T-cell (primary cell): ENCODE measurements at regions not wholly inside any gene's neighbourhood (a gene's known extent, or its start where the extent isn't known, plus 50 kb on each side); places are given as distances from the start of the nearest gene placed in this dataset.

ENCODE experiments used
- ATAC-seq, 4 experiments: fragments of 200-7000 bp in 3 of 4; fragments of 150-1000 bp in 1 of 4; cut with Tn5 transposase; replicated peaks in 1 of 4; 1 replicate in 3 of 4; 2 replicates in 1 of 4; pipeline ENCODE4 v1.10.0; 2021; ENCODE audit warnings: moderate library complexity in 3 of 4, mild to moderate bottlenecking in 2 of 4, moderate number of reproducible peaks in 1 of 4
- CTCF ChIA-PET, 2 donors: fragments of 300-600 bp; sonication (Branson Sonifier 250); formaldehyde crosslinking; loops; one replicate each; lab custom pipeline; 2022; ENCODE audit warnings: antibody characterized with exemption in 2 of 2; lab: Charles Lee
- POLR2A ChIA-PET, 2 donors: fragments of 300-600 bp; sonication (Branson Sonifier 250); formaldehyde crosslinking; loops; one replicate each; lab custom pipeline; 2022; ENCODE audit warnings: antibody characterized with exemption in 2 of 2; lab: Charles Lee
- DNase-seq, 35 experiments: peaks; one replicate each; pipeline versions ENCODE4 v3.0.0 to v3.0.0-alpha.2; 2013 to 2023
- H3K27ac ChIP-seq: one replicate; pipeline ENCODE4 v1.5.1; 2013; ENCODE audit warnings: low read length
- H3K27me3 ChIP-seq, 2 experiments: replicated peaks in 1 of 2; 1 replicate in 1 of 2; 2 replicates in 1 of 2; pipeline versions ENCODE4 v1.6.1 to v1.7.0; 2013; ENCODE audit warnings: low read length in 1 of 2, mixed read lengths in 1 of 2; ENCODE audit not compliant: control insufficient read depth in 2 of 2, insufficient read depth in 2 of 2; ENCODE audit errors: extremely low read depth in 1 of 2
- H3K36me3 ChIP-seq, 2 donors: 1 replicate in 1 of 2; 2 replicates in 1 of 2; pipeline versions ENCODE4 v1.6.1 to v1.7.0; 2013; ENCODE audit warnings: low read length in 1 of 2; ENCODE audit not compliant: control insufficient read depth in 2 of 2, insufficient read depth in 1 of 2; ENCODE audit errors: extremely low read depth in 1 of 2
- H3K4me1 ChIP-seq, 2 experiments: 1 replicate in 1 of 2; 2 replicates in 1 of 2; pipeline versions ENCODE4 v1.6.1 to v1.7.0; 2013; ENCODE audit warnings: low read length in 2 of 2, mixed read lengths in 1 of 2; ENCODE audit not compliant: insufficient read depth in 2 of 2, control insufficient read depth in 1 of 2; ENCODE audit errors: extremely low read depth in 1 of 2
- H3K4me3 ChIP-seq, 2 donors: 1 replicate in 1 of 2; 2 replicates in 1 of 2; pipeline versions ENCODE4 v1.5.1 to v1.7.0; 2013; ENCODE audit warnings: mild to moderate bottlenecking in 2 of 2, low read length in 1 of 2, moderate library complexity in 1 of 2; ENCODE audit not compliant: control insufficient read depth in 1 of 2; ENCODE audit errors: extremely low read depth in 1 of 2
- H3K9me3 ChIP-seq: 2 replicates; pipeline ENCODE4 v1.7.0; 2013
- H3K27ac Mint-ChIP-seq, 2 donors: one replicate each; pipeline ENCODE4 v1.8.0; 2020 to 2021; ENCODE audit warnings: mild to moderate bottlenecking in 2 of 2, mixed read lengths in 2 of 2
- H3K27me3 Mint-ChIP-seq, 2 donors: one replicate each; pipeline ENCODE4 v1.8.0; 2021 to 2022; ENCODE audit warnings: mixed read lengths in 2 of 2
- H3K36me3 Mint-ChIP-seq: one replicate; pipeline ENCODE4 v1.8.0; 2021; ENCODE audit warnings: mixed read lengths
- H3K4me1 Mint-ChIP-seq, 3 donors: one replicate each; pipeline ENCODE4 v1.8.0; 2020 to 2022; ENCODE audit warnings: mixed read lengths in 3 of 3, mild to moderate bottlenecking in 1 of 3
- H3K4me3 Mint-ChIP-seq, 3 donors: one replicate each; pipeline ENCODE4 v1.8.0; 2020 to 2022; ENCODE audit warnings: mild to moderate bottlenecking in 3 of 3, mixed read lengths in 3 of 3, moderate library complexity in 3 of 3
- H3K9me3 Mint-ChIP-seq, 3 donors: one replicate each; pipeline ENCODE4 v1.8.0; 2020 to 2022; ENCODE audit warnings: mixed read lengths in 3 of 3
- WGBS: methylation state at CpG from one replicate; pipeline ENCODE4 v1.1.5; 2013; ENCODE audit warnings: missing lambda C conversion rate; ENCODE audit not compliant: insufficient coverage; 5-methylcytosine and 5-hydroxymethylcytosine counted together

- H3K4me1 Mint-ChIP-seq, result peaks cover 0 to 3% (median 0%) of the 10 kb centered on the region in 3 donors
- Histone ChIP-seq H3K9me3 (no peaks in the 10 kb centered on the region), H3K4me3 (no peak overlapping the region), H3K27me3 (no peaks in the 10 kb centered on the region), H3K4me1 (no peaks in the 10 kb centered on the region), H3K36me3 (no peaks in the 10 kb centered on the region), H3K27ac (no peak overlapping the region)
- ChIA-PET POLR2A (interaction anchor here in 1 of 2 donors (0.6 kb wide), 1 partner anchor 74 kb away, joined by 3 read pairs; no protein-coding TSS in a partner anchor), CTCF (interaction anchor here (0.6 to 1.0 kb wide), 2 partner anchors 63 to 105 kb away, joined by 3 read pairs; no protein-coding TSS in a partner anchor)
- no peak overlapping the region for H3K27ac Mint-ChIP-seq
- H3K4me3 Mint-ChIP-seq, result no peak overlapping the region
- WGBS, result 100% methylated on average over 1 of the region's 6 CpGs
- ATAC-seq (no peak), DNase-seq (no peak)
- H3K9me3 Mint-ChIP-seq, result no peaks in the 10 kb centered on the region
- peaks cover 2 to 11% of the 10 kb centered on the region in 2 donors for H3K27me3 Mint-ChIP-seq
- no peaks in the 10 kb centered on the region for H3K36me3 Mint-ChIP-seq
Observed at GRCh38 chr6:137729866-137730629, 137.0 kb upstream of the TNFAIP3 start.

DNA sequence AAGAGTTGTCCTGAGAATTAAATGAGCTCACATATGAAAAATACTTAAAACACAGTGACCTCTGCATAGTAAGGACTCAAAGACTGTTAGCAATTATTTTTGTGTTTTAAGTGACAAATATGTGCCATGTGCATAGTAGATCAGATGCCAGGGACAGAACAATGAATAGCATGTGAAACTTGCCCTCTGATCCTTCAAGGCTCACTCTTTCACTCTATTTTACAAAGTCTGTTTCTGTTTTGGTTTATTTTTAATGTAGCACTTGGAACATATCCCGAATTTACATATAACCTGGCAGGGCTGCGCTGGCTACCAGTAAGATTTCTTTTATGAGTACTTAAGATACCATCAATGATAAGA, 135.5 kb upstream of the TNFAIP3 start:
- Histone ChIP-seq H3K36me3 (no peaks in the 10 kb centered on the region), H3K4me3 (no peak overlapping the region), H3K27me3 (no peaks in the 10 kb centered on the region), H3K9me3 (no peaks in the 10 kb centered on the region), H3K4me1 (peaks cover 5 to 8% of the 10 kb centered on the region in 2 experiments), H3K27ac (no peak overlapping the region)
- no CpG with 5 or more reads among the region's 2 CpGs for WGBS
- H3K27me3 Mint-ChIP-seq, result peaks cover 2 to 11% of the 10 kb centered on the region in 2 donors
- no peak overlapping the region for H3K4me3 Mint-ChIP-seq
- ATAC-seq (no peak), DNase-seq (no peak)
- peaks cover 9 to 16% (median 11%) of the 10 kb centered on the region in 3 donors for H3K4me1 Mint-ChIP-seq
- H3K36me3 Mint-ChIP-seq, result no peaks in the 10 kb centered on the region
- no peaks in the 10 kb centered on the region for H3K9me3 Mint-ChIP-seq
- ChIA-PET CTCF (no interaction called here), POLR2A (interaction anchor here in 1 of 2 donors (0.6 kb wide), 1 partner anchor 1449 kb away, joined by 14 read pairs; no protein-coding TSS in a partner anchor)
- no peak overlapping the region for H3K27ac Mint-ChIP-seq

DNA sequence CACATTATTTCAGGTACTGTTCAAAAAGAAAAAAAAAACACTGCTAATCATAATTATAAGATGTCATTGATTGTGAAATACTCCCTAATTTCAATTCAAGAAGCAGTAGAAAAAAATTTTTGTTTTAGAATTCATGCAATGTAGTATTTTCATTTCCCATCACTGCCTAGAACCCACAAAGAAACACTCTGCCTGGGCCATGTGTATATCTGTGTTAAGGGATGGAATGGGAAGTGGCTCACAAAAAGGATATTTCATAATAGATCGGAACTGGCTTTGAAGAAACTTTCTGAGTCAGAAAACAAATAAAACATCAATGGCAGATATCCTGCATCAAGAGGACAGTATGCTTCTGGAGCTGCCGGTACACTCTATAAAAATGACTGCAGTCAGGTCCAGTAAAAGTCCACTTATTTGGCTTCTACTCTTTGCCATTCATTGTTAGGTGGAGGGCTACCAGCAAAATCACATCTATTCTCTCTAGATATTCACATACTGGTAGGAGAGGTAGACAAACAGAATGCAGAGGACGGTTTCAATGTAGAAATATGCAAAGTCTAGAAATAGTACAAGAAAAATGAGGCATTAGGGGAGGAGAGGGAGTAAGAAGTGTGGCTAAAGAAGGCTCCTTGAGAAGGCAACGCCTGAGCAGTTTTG, 135.0 kb upstream of the TNFAIP3 start:
- H3K4me3 Mint-ChIP-seq, result no peak overlapping the region
- H3K27me3 Mint-ChIP-seq, result peaks cover 2 to 10% of the 10 kb centered on the region in 2 donors
- DNase-seq (no peak), ATAC-seq (no peak)
- peaks cover 10 to 19% (median 14%) of the 10 kb centered on the region in 3 donors for H3K4me1 Mint-ChIP-seq
- POLR2A ChIA-PET, result interaction anchor here in 1 of 2 donors (0.6 kb wide), 1 partner anchor 1449 kb away, joined by 14 read pairs; no protein-coding TSS in a partner anchor
- no peaks in the 10 kb centered on the region for H3K36me3 Mint-ChIP-seq
- CTCF ChIA-PET, result no interaction called here
- H3K9me3 ChIP-seq, result no peaks in the 10 kb centered on the region
- H3K4me1 ChIP-seq, result peaks cover 7 to 9% of the 10 kb centered on the region in 2 experiments
- no peak overlapping the region for H3K27ac ChIP-seq
- H3K36me3 ChIP-seq, result no peaks in the 10 kb centered on the region
- 95% methylated on average over 3 of the region's 4 CpGs for WGBS
- no peaks in the 10 kb centered on the region for H3K27me3 ChIP-seq
- no peak overlapping the region for H3K4me3 ChIP-seq
- H3K9me3 Mint-ChIP-seq, result no peaks in the 10 kb centered on the region
- H3K27ac Mint-ChIP-seq, result no peak overlapping the region

GRCh38 chr6:137733372-137733771, 133.7 kb upstream of the TNFAIP3 start:
- POLR2A ChIA-PET, result interaction anchor here in 1 of 2 donors (0.7 kb wide), 1 partner anchor 65 kb away, joined by 5 read pairs; no protein-coding TSS in a partner anchor

GRCh38 chr6:137734005-137734874, 132.8 kb upstream of the TNFAIP3 start:
- DNase-seq (no peak), ATAC-seq (no peak)
- Mint-ChIP-seq H3K27me3 (no peaks in the 10 kb centered on the region), H3K27ac (no peak overlapping the region), H3K4me3 (no peak overlapping the region), H3K9me3 (no peaks in the 10 kb centered on the region), H3K36me3 (no peaks in the 10 kb centered on the region), H3K4me1 (peaks cover 10 to 29% (median 23%) of the 10 kb centered on the region in 3 donors)
- no peaks in the 10 kb centered on the region for H3K9me3 ChIP-seq
- no peaks in the 10 kb centered on the region for H3K27me3 ChIP-seq
- 100% methylated on average over 2 of the region's 6 CpGs for WGBS
- H3K4me3 ChIP-seq, result no peak overlapping the region
- peaks cover 7 to 9% of the 10 kb centered on the region in 2 experiments for H3K4me1 ChIP-seq
- no peaks in the 10 kb centered on the region for H3K36me3 ChIP-seq
- H3K27ac ChIP-seq, result no peak overlapping the region
- POLR2A ChIA-PET, result interaction anchor here in 1 of 2 donors (0.5 to 1.0 kb wide), 4 partner anchors 64 to 244 kb away, joined by 3 to 5 read pairs (median 4); no protein-coding TSS in a partner anchor
- CTCF ChIA-PET, result no interaction called here

More at GRCh38 chr6:137733372-137733771, 133.7 kb upstream of the TNFAIP3 start:
- H3K36me3 ChIP-seq, result no peaks in the 10 kb centered on the region
- no CpG with 5 or more reads among the region's 2 CpGs for WGBS
- Mint-ChIP-seq H3K4me1 (peaks cover 10 to 29% (median 23%) of the 10 kb centered on the region in 3 donors), H3K36me3 (no peaks in the 10 kb centered on the region), H3K27ac (no peak overlapping the region), H3K9me3 (no peaks in the 10 kb centered on the region), H3K27me3 (no peaks in the 10 kb centered on the region), H3K4me3 (no peak overlapping the region)
- CTCF ChIA-PET, result interaction anchor here in 1 of 2 donors (0.7 kb wide), 1 partner anchor 410 kb away, joined by 3 read pairs; no protein-coding TSS in a partner anchor
- H3K4me1 ChIP-seq, result peaks cover 7 to 9% of the 10 kb centered on the region in 2 experiments
- no peaks in the 10 kb centered on the region for H3K27me3 ChIP-seq
- no peak for DNase-seq
- H3K27ac ChIP-seq, result no peak overlapping the region
- no peaks in the 10 kb centered on the region for H3K9me3 ChIP-seq
- ATAC-seq, result no peak
- no peak overlapping the region for H3K4me3 ChIP-seq

DNA sequence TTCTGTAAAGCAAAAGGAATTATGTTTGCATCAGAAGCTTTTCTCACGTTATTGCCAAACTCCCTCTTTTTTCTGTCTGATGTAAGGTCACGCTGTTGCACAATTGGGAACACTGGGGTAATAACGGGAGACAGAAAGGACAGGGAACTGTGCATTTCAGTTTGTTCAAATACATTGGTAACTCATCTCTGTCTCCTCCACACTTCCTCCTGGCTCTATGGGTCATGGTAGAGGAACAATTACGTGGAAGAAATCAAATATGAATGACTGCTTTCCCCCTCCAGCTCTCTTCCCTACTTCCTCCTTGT, 132.2 kb upstream of the TNFAIP3 start:
- CTCF ChIA-PET, result no interaction called here
- H3K4me1 ChIP-seq, result peaks cover 7 to 9% of the 10 kb centered on the region in 2 experiments
- no peak overlapping the region for H3K27ac Mint-ChIP-seq
- ATAC-seq, result no peak
- no peaks in the 10 kb centered on the region for H3K36me3 Mint-ChIP-seq
- peaks cover 10 to 29% (median 23%) of the 10 kb centered on the region in 3 donors for H3K4me1 Mint-ChIP-seq
- no peaks in the 10 kb centered on the region for H3K36me3 ChIP-seq
- no peak overlapping the region for H3K4me3 ChIP-seq
- WGBS, result 94% methylated on average over 3 of the region's 4 CpGs
- no peaks in the 10 kb centered on the region for H3K27me3 Mint-ChIP-seq
- no peaks in the 10 kb centered on the region for H3K9me3 ChIP-seq
- peaks cover 0 to 2% of the 10 kb centered on the region in 2 experiments for H3K27me3 ChIP-seq
- no peak overlapping the region for H3K27ac ChIP-seq
- POLR2A ChIA-PET, result interaction anchor here in 1 of 2 donors (0.5 to 1.0 kb wide), 2 partner anchors 77 to 90 kb away, joined by 4 to 5 read pairs; no protein-coding TSS in a partner anchor
- no peaks in the 10 kb centered on the region for H3K9me3 Mint-ChIP-seq
- no peak for DNase-seq
- no peak overlapping the region for H3K4me3 Mint-ChIP-seq
